Stromal cell of bone marrow (primary cell): ENCODE measurements at regions not wholly inside any gene's neighbourhood (a gene's known extent, or its start where the extent isn't known, plus 50 kb on each side); places are given as distances from the start of the nearest gene placed in this dataset.
"Not testable (repeated sequence)": the region's sequence is repeated elsewhere in the genome, so short reads cannot be mapped to it uniquely, and the experiment has no call there.

Source experiments
- DNase-seq: peaks from one replicate; pipeline ENCODE4 v3.0.0-alpha.2; 2012; ENCODE audit warnings: low read depth

DNA sequence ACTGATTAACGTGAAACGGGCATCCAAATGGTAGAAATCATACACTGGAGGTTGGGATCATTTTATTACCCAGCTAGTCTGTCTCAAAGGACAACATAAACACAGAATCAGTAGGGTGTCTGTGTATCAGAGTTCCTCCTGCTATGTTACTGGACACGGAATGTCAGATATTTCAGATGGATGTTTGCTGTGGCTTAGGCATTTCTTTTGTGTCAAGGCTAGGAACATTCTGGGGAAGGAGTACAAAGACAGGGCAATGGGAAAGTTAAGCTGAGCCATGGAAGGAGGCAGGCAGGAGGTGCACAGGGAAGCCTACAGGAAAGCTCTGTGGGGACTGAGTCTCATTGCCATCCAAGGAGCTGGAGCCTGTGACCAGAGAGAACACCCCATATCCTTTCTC, 254.6 kb downstream of the C12orf75 start:
- DNase-seq = no peak

- no peak for DNase-seq
Observed at GRCh38 chr12:105587237-105587636, 256.7 kb downstream of the C12orf75 start.

DNA sequence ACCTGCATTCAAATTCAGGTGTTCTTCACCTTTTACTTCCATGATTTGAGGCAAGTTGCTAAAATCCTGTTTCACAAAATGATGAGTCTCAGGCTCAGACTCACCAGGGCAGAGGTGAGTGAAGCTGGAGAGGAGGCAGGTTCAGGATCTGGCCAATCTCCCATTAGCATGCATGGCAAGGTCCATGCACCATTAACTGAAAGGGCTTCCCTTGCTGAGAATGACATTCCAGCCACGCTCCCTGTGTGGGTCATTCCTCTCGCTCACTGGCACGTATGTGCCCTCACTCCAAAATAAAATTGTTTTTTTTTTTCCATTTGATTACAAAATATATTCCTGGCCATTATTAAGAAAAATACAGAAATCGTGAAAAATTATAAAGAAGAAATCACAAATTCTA, 257.6 kb downstream of the C12orf75 start:
- no peak for DNase-seq

- DNase-seq = no peak
Observed at GRCh38 chr12:105590571-105590970, 260.1 kb downstream of the C12orf75 start.

DNA sequence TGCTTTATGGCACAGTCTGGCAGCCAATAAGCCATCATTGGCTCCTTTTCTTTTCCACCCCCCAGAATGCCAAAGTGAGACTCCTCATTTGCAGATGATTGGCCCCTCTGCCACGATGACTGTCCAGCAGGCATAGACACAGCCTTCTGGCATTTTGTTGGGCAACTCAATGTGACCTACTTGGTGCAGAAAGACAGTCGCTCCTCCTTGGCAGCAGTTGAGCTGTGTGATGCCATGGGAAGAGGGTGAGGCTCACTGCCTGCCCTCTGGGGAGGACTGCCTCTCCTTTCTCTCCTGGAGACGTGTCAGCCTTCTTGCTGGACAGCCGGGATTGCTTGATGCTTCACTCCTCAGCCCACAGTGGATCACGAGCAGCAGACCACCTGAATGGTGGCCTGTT, 264.9 kb downstream of the C12orf75 start:
- no peak for DNase-seq

DNA sequence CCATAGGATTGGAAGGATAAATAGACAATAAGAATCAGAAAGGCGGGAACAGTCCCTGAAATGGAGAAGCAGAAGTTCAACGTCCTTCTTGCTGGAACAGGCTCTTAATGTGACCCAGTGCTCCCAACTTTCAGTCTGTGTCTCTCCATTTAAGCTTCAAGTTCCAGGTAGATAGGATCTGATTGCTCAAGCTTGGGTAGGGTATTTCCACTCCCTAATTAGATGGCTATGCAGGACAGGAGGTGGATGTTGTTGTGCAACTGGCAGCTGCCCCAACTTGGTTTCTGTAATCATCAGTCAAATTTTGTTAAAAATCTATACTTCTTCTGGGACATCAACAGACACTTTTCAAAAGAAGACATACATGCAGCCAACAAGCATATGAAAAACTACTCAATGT, 266.2 kb downstream of the C12orf75 start:
- DNase-seq = no peak

GRCh38 chr12:105598031-105598430, 267.5 kb downstream of the C12orf75 start:
- DNase-seq = no peak

- no peak for DNase-seq
Observed at GRCh38 chr12:105600911-105601545, 270.5 kb downstream of the C12orf75 start.

- DNase-seq = not testable (repeated sequence)
Observed at GRCh38 chr12:105602312-105602711, 271.8 kb downstream of the C12orf75 start.

DNA sequence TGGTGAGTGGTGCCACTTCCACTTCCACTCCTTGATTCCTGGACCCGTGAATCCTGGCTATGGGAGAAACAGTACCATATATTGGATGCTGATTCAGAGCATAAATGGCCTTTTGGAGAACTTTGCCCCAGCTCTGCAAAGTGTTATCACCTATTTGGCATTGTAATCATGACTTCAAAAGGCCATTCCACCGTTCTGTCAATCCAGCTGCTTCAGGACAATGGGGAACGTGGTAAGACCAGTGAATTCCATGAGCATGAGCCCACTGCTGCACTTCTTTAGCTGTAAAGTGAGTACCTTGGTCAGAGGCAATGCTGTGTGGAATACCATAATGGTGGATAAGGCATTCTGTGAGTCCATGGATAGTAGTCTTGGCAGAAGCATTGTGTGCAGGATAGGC, 273.8 kb downstream of the C12orf75 start:
- not testable (repeated sequence) for DNase-seq

GRCh38 chr12:105606613-105607012, 276.1 kb downstream of the C12orf75 start:
- DNase-seq = not testable (repeated sequence)

GRCh38 chr12:105609001-105609400, 278.5 kb downstream of the C12orf75 start:
- DNase-seq = not testable (repeated sequence)

GRCh38 chr12:105610459-105610858, 280.0 kb downstream of the C12orf75 start:
- no peak for DNase-seq

- DNase-seq = no peak
Observed at GRCh38 chr12:105611340-105611739, 280.8 kb downstream of the C12orf75 start.

GRCh38 chr12:105613269-105613668, 282.8 kb downstream of the C12orf75 start:
- no peak for DNase-seq

DNA sequence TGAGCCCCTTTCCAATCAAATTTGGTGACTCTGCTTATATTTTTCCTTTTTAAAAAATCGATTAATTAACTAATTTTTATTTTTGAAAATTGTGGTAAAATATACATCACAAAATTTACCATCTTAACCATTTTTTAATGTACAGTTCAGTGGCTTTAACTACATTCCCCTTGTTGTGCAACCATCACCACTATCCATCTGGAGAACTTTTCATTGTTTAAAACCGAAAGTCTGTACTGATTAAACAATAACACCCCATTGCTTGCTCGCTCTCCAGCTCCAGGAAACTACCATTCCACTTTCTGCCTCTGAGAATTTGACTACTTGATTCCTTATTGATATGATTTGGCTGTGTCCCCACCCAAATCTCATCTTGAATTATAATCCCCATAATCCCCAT, 283.4 kb downstream of the C12orf75 start:
- no peak for DNase-seq

DNA sequence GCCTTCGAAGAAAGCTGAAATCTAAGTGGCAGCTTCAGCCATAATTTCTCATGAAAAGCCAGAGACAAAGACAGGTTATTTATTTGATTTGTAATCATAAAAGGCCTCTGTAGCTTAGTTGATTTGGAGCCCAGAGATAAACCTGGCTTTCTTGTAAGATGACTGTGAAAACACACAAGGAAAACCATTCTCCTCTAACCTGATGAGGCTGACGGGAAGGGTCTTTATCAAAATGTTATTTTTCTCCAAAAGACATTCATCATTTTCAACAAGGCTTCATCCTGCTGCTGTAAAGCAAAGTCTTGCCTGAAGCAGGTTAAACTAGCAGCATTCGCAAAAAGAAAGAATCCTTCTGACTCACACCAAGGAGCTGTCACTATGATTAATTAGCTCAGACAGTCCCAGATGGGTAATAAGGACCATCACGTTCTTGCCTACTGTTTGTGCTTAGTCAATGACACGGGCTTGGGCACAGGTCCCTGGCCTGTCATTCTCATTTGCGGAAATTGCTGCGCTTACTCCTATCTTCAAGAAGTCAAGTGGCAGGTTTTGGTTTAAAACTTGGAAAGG, 286.6 kb downstream of the C12orf75 start:
- no peak for DNase-seq

DNA sequence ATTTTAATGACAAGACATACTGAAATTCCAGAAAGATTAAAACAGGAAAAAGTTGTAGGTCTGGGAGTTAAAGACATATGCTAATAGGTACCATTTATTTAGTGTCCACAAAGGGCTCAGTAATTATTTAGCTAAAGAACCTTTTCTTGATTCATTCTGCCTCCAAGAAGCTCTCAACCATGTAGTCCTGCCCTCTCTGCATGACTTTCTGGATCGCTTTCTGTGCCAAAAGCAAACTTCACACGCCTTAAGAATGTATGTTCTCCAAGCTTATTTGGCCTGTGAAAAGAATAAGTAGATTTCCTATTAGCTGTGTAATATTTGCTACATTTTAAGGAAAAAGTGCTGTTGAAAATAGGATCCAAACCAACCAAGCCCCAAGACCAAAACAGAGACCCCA, 291.7 kb downstream of the C12orf75 start:
- DNase-seq = no peak

DNA sequence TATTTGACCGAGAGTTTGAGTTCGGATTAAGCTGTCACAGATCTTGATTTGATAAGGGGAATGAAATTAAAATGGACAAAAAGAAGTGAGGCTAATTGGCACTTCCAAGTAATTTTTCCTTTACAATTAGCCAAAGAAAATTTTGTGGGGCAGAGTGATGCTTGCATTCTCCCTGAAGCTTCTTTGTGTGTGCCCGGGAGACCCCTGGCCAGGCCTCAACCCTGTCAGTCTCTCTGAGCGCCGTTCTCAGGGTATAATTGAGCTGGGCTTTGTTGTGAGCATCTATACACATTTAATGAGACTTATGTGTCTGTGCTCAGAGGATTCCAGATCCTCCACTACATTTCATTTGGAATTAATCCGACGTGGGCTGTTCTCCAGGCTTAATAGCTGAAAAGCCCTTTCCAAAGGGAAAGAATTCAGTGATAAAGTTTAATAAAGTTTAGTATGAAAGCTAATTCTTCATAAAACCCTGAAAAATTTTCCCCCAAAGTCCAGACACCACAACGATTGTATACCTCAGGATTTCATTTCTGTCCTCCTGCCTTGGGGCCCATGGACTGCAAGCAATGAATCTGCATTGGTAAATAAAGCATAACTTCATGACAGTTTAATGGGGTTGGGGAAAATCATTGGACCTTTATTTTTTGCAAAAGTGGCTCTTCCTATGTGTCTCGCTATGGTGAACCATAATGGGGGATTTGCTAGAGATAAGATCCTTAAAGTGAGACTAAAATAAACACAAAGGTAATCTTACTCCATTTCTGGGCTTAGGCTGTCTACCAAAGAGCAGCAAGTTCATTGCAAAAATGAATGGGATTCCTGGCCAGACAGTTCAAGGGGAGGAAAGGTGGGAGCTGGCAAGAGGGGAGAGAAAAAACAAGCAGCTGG, 292.6 kb downstream of the C12orf75 start:
- no peak for DNase-seq

DNA sequence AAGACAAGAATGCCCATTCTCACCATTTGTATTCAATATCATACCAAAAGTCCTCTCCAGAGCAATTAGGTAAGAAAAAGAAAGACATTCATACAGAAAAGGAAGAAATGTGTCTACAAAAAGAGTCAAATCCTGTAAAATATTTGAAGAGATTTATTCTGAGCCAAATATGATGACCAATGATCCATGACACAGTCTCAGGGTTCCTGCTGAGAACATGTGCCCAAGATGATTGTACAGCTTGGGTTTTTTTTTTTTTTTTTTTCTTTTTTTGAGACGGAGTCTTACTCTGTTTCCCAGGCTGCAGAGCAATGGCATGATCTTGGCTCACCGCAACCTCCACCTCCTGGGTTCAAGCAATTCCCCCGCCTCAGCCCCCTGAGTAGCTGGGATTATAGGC, 296.2 kb downstream of the C12orf75 start:
- DNase-seq = no peak

DNA sequence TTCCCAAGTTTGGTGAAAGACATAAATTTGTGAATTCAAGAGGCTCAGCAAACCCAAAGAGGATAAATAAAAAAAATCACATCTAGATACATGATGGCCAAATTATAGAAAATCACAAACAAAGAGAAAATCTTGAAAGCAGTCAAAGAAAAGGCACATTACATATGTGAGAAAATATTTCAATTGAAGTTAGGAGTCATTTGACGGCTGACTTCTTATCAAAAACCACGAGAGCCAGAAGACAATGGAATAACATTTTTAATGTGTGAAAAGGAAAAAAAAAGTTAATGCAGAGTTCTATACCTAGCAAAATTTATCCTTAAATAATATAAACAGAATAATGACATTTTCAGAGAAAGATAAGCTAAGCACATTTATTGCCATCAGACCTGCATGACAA, 307.0 kb downstream of the C12orf75 start:
- DNase-seq = no peak

GRCh38 chr12:105640761-105641160, 310.3 kb downstream of the C12orf75 start:
- no peak for DNase-seq

DNA sequence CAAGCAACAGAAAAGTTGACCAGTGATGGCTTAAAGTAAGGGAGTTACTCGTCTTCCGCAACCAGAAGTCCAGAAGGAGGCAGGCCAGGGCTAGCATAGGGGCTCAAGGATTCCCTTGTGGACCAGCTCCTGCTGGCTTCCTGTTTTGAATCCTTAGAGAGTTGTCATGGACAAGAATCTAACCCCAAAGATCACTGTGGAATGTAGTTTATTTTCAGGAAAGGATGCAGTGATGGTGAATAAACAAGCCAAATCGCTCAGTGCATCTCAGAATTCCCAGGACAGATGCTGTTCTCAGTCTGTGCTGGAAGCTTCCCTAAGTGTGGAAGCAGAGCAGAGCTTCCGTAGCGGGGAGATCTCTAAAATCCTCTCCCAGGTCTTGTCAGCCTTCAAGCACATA, 311.3 kb downstream of the C12orf75 start:
- no peak for DNase-seq
